ENCODE measurements at regions not wholly inside any gene's neighbourhood (a gene's known extent, or its start where the extent isn't known, plus 50 kb on each side); places are given as distances from the start of the nearest gene placed in this dataset.

DNA sequence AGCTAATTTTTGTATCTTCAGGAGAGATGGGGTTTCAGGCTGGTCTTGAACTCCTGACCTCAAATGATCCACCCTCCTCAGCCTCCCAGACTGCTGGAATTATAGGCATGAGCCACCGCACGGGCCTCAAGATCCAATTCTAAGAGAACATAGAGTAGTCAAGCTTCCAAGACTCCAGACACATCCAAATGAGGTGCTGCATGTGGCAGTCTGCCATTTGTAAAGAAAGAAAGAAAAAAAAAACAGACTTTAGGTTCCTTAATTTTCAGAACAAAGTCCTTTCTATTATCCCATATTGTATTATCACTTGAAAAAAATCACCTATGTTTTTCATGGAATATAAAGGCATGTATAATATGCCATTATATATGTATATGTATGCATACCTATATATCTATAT lies 2104.5 kb downstream of the MAT2B start:
- TF ChIP-seq EZH2 (IDR thresholded peaks at IDR 0.05; ENCODE audit: borderline replicate concordance, control insufficient read depth, low read depth, low read length) = no peak
- no peak for TF ChIP-seq BRCA1 (IDR thresholded peaks at IDR 0.05; ENCODE audit: low read depth, low read length)
- no peak for TF ChIP-seq RUNX3 (IDR thresholded peaks at IDR 0.05; ENCODE audit: low read length)
- TF ChIP-seq, protein P1, sequence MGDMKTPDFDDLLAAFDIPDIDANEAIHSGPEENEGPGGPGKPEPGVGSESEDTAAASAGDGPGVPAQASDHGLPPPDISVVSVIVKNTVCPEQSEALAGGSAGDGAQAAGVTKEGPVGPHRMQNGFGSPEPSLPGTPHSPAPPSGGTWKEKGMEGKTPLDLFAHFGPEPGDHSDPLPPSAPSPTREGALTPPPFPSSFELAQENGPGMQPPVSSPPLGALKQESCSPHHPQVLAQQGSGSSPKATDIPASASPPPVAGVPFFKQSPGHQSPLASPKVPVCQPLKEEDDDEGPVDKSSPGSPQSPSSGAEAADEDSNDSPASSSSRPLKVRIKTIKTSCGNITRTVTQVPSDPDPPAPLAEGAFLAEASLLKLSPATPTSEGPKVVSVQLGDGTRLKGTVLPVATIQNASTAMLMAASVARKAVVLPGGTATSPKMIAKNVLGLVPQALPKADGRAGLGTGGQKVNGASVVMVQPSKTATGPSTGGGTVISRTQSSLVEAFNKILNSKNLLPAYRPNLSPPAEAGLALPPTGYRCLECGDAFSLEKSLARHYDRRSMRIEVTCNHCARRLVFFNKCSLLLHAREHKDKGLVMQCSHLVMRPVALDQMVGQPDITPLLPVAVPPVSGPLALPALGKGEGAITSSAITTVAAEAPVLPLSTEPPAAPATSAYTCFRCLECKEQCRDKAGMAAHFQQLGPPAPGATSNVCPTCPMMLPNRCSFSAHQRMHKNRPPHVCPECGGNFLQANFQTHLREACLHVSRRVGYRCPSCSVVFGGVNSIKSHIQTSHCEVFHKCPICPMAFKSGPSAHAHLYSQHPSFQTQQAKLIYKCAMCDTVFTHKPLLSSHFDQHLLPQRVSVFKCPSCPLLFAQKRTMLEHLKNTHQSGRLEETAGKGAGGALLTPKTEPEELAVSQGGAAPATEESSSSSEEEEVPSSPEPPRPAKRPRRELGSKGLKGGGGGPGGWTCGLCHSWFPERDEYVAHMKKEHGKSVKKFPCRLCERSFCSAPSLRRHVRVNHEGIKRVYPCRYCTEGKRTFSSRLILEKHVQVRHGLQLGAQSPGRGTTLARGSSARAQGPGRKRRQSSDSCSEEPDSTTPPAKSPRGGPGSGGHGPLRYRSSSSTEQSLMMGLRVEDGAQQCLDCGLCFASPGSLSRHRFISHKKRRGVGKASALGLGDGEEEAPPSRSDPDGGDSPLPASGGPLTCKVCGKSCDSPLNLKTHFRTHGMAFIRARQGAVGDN (IDR thresholded peaks at IDR 0.05) = no peak
- TF ChIP-seq RCOR1 (conservative IDR thresholded peaks at IDR 0.05; ENCODE audit: low read depth, low read length) = no peak
- TF ChIP-seq CBFB (IDR thresholded peaks at IDR 0.05; ENCODE audit: low read depth) = no peak
- SMC1A ChIA-PET (ENCODE audit: uncharacterized antibody, unreplicated experiment) = no interaction called here
- CTCF ChIA-PET = no interaction called here
- Histone ChIP-seq H3K36me3 (ENCODE audit: control insufficient read depth in 2 of 2, insufficient read depth in 2 of 2, low read length in 1 of 2) (no peaks in the 10 kb centered on the region), H3K4me2 (ENCODE audit: control insufficient read depth, insufficient read depth) (no peak overlapping the region), H2AFZ (ENCODE audit: control insufficient read depth, low read depth, low read length) (no peak overlapping the region), H3K27ac (ENCODE audit: control insufficient read depth, insufficient read depth) (no peak overlapping the region), H3K9ac (ENCODE audit: control insufficient read depth, insufficient read depth, low read length) (no peak overlapping the region), H3K79me2 (ENCODE audit: control insufficient read depth, insufficient read depth, low read length) (no peaks in the 10 kb centered on the region), H3K4me1 (ENCODE audit: control insufficient read depth, insufficient read depth, low read length) (no peaks in the 10 kb centered on the region), H3K4me3 (no peak overlapping the region), H3K27me3 (replicated peaks in 1 of 2; ENCODE audit: control insufficient read depth in 2 of 2, insufficient read depth in 2 of 2, low read length in 1 of 2) (no peaks in the 10 kb centered on the region), H3K9me3 (replicated peaks; ENCODE audit: control insufficient read depth, insufficient read depth, low read length) (no peaks in the 10 kb centered on the region), H4K20me1 (ENCODE audit: control insufficient read depth, insufficient read depth) (no peaks in the 10 kb centered on the region)
- no TSS peak for BruUV-seq (replicated peaks)
- WGBS (ENCODE audit: insufficient coverage, insufficient replicate concordance, low lambda C conversion rate, missing lambda C conversion rate) = 50% methylated on average over 2 of the region's 2 CpGs
- in situ Hi-C loops (cut with MboI) (no loop called here), intact Hi-C loops (cut with micrococcal nuclease; ENCODE audit: unreplicated experiment) (no loop called here)
- ATAC-seq = no peak
- DNase-seq (ENCODE audit: low read depth, low spot score) = no peak
- FAIRE-seq = no peak
- RAD21 ChIA-PET (ENCODE audit: unreplicated experiment) = no interaction called here
- POLR2A ChIA-PET = no interaction called here

Measured in GM12878 (cell line).